ENCODE measurements at regions not wholly inside any gene's neighbourhood (a gene's known extent, or its start where the extent isn't known, plus 50 kb on each side); places are given as distances from the start of the nearest gene placed in this dataset.

DNA sequence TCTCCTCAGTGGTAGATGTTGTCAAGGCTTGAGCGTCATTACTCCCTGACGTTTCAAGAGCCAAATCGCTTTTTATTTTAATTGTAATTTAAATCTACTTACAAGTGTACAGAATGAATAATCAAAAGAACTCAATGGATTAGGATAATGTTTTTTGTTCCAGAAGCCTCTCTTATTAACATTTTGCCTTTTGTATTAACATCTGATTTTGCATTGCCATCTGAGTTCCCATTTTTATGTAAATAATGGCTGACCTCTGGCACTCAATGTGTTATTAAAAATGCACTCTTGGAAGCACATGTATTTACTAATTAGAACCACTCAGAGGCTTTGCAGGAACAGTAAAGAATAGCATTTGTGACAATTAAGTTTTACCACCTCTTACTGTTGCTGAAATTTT is 411.0 kb downstream of the EPHA5 start:
- TF ChIP-seq, protein P1, sequence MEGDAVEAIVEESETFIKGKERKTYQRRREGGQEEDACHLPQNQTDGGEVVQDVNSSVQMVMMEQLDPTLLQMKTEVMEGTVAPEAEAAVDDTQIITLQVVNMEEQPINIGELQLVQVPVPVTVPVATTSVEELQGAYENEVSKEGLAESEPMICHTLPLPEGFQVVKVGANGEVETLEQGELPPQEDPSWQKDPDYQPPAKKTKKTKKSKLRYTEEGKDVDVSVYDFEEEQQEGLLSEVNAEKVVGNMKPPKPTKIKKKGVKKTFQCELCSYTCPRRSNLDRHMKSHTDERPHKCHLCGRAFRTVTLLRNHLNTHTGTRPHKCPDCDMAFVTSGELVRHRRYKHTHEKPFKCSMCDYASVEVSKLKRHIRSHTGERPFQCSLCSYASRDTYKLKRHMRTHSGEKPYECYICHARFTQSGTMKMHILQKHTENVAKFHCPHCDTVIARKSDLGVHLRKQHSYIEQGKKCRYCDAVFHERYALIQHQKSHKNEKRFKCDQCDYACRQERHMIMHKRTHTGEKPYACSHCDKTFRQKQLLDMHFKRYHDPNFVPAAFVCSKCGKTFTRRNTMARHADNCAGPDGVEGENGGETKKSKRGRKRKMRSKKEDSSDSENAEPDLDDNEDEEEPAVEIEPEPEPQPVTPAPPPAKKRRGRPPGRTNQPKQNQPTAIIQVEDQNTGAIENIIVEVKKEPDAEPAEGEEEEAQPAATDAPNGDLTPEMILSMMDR (IDR thresholded peaks at IDR 0.05): no peak
- no peak for TF ChIP-seq POLR2A (IDR thresholded peaks at IDR 0.05)
